ENCODE measurements at regions not wholly inside any gene's neighbourhood (a gene's known extent, or its start where the extent isn't known, plus 50 kb on each side); places are given as distances from the start of the nearest gene placed in this dataset.

DNA sequence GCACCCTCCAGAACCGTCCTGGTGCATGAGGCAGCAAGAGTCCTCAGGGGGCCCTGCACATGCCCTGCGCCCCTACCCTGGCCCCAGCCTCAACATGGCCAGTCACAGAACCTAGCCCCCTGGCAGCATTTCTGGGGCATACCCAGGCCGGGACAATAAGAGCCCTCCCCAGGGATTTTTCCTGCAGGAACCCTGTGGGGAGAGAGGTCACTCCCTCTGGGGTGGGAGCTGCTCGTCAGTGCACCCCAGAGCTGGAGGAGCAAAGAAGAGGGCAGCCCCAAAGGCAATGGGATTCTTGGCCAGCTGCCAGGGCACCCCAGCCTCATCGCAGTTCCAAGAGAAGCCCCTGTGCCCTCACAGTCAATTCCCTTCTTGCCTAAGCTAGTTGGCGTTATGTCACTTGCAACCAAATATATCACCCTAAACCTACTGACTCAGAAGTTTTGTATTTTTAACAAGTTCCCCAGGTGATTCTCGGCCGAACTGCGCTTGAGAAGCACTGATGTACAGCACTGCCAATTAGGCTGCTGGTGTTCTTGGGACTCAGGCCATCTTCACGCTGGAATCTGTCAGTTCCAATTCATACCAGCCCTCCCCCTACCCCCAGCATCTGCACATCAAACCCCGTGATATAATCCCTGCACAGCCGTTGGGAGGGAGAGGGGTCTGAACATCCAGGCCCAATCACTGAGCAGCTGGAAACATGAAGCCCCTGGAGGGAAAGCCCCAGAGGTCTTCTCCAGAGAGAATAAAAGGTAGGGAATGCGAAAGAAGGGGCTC, 87.5 kb upstream of the PRR20G start:
- peak; percentile 58 for DNase-seq (ENCODE audit: low spot score)

- peak; percentile 58 for DNase-seq (ENCODE audit: low spot score)
These were observed 86.5 kb upstream of the PRR20G start for GRCh38 chr3:127374086-127375010.

DNA sequence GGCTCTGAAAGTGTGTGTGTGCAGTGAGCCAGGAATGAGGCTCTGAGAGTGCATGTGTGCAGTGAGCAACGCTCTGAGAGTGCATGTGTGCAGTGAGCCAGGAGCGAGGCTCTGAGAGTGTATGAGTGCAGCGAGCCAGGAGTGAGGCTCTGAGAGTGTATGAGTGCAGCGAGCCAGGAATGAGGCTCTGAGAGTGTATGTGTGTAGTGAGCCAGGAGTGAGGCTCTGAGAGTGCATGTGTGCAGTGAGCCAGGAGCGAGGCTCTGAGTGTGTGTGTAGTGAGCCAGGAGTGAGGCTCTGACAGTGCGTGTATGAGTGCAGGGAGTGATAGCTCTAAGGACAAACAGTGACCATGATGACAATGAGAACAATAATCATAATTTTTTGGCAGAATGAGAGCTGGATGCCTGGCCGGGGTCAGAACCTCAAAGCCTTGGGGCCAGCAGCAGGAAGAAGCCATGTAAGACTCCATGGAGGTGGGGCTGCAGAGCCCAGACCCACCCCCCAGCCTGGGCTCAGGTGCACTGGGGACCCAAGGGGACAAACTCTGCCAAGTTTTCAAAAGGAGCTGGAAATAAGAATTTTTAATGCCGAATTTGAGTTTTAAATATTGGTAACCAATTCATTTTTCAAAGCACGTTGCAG, 85.7 kb upstream of the PRR20G start:
- DNase-seq (ENCODE audit: low spot score) = peak; percentile 65

- DNase-seq (ENCODE audit: low spot score) = peak; percentile 33
These were observed 84.0 kb upstream of the PRR20G start for GRCh38 chr3:127371846-127372245.

GRCh38 chr3:127371334-127371733, 83.5 kb upstream of the PRR20G start:
- peak; percentile 25 for DNase-seq (ENCODE audit: low spot score)

DNA sequence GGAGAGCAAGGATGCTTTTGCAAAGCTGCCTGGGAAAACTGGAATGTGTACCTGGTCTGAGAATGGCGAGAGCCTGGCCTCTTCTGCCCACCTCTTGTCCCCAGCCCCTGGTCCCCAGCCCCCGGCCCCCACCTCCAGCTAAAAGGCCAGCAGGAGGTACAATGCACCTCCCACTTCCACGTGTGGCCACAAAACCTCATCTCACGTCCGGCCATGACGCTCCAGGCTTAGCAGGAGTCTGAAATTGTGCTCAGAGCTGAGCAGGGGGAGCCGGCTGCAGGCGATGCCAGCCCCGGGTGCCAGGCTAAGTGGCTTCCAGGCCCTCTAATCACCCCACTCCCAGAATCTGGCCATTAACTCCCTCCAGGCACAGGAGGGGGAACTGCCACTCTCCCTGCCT, 83.1 kb upstream of the PRR20G start:
- peak; percentile 36 for DNase-seq (ENCODE audit: low spot score)

- peak; percentile 58 for DNase-seq (ENCODE audit: low spot score)
These were observed 81.6 kb upstream of the PRR20G start for GRCh38 chr3:127369356-127369935.

DNA sequence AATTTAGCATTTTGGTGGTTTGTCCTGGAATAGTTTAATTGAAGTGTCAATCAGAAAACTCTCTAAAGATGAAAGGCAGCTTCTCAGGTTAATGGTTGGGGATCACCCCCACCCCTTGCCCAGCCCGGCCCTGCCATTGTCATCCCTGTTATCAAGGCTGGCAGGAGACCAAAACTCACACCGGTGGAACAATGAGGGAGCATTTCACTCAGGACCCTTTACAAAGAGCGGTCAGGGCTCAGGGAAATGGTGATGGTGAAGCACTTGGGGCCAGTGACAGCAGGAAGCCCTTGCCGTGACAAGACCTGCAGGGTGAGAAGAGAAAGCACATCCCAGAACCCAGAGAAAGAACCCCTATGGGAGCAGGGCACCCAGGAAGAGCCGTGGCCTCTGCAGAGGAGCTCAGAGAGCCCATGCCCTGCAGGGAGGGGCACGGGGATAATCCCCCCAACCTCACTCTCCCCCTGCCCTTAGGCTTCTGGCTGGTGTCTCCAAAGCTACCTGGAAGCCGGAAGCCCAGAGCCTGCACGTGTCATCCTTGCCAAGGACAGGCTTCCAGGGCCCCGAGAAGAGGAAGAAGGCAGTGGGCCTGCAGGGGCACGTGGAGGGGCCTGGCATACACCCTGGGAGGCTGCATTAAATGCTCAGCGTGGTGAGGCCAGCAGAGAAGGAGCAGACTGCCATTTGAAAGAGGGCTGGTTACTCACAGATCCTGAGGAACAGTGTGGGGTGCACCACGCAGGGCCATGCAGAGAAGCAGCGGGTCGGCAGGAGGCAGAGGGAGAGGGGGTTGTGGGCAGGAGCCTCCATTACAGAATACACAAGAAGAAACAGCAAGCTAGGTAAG, 80.6 kb upstream of the PRR20G start:
- peak; percentile 60 for DNase-seq (ENCODE audit: low spot score)

DNA sequence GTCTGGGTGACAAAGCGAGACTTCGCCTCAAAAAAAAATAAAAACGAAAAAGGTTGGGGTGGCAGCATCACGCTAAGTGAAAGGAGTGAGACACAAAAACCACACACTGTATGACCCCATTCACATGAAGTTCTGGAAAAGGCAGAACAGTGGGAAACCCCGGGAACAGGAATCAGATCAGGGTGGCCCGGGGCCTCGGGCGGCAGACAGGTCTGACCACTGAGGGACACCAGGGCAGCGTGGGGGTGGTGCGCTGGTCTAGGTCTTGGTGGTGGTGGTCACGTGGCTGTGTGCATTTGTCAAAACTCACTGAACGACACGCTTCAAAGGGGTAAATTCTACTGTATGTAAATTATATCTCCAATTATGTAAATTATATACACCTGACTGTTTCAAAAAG, 79.7 kb upstream of the PRR20G start:
- DNase-seq (ENCODE audit: low spot score) = no peak

- DNase-seq (ENCODE audit: low spot score) = no peak
These were observed 78.5 kb upstream of the PRR20G start for GRCh38 chr3:127366383-127366782.

GRCh38 chr3:127365163-127365798, 77.4 kb upstream of the PRR20G start:
- no peak for DNase-seq (ENCODE audit: low spot score)

DNA sequence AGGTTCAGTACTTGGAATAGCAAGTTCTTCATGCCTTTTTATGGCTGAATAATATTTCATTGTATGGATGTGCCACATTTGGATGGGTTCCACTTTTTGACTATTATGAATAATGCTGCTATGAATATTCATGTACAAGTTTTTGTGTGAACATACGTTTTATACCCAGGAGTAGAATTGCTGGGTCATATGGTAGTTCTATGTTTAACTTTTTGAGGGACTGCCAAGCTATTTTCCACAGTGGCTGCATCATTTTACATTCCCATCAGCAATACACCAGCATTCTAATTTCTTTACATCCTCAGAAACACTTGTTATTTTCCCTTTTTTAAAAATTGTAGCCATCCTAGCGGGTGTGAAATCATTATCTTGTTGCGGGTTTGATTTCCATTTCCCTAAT, 76.0 kb upstream of the PRR20G start:
- DNase-seq (ENCODE audit: low spot score) = no peak

DNA sequence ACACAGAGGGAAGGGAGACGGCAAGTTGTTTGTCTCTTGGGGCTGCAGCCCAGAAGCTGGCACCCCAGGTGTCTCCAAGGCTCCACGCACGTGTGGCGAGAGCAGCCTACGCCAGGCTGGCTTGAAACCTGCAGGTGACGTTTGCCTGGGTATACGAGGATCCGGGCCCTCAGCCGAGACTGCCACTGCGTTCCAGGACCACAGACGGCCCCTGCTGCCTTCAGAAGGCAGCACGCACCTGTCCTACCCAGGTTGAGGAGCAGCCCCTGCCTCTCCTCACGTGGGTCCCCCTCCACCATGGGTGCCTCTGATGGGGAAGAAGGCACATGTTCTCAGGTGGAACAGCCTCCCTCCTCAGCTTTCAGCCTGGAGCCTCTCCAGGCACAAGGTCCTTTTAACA, 75.3 kb upstream of the PRR20G start:
- DNase-seq (ENCODE audit: low spot score) = peak; percentile 31

DNA sequence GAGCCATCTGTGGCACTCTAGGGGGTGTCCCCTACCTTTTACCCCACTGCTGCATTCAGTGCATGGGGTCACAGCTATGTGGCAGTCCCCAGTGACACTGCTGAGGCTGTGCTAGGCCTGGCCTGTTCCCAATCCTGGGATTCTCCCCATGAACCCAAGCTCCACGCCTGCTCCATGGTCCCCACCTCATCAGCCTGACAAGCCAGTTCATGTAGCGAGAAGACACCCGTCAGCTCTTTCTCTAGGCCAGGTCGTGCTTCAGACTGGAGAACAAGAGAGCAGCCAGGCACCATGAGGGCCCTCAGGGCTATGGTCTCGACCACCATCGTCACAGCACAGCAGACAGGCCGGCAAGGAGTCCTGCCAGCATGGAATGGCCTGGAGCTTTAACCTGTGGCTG, 72.8 kb upstream of the PRR20G start:
- peak; percentile 42 for DNase-seq (ENCODE audit: low spot score)

- DNase-seq (ENCODE audit: low spot score) = peak; percentile 25
These were observed 70.8 kb upstream of the PRR20G start for GRCh38 chr3:127358641-127359040.

GRCh38 chr3:127356381-127356780, 68.5 kb upstream of the PRR20G start:
- DNase-seq (ENCODE audit: low spot score) = peak; percentile 11

DNA sequence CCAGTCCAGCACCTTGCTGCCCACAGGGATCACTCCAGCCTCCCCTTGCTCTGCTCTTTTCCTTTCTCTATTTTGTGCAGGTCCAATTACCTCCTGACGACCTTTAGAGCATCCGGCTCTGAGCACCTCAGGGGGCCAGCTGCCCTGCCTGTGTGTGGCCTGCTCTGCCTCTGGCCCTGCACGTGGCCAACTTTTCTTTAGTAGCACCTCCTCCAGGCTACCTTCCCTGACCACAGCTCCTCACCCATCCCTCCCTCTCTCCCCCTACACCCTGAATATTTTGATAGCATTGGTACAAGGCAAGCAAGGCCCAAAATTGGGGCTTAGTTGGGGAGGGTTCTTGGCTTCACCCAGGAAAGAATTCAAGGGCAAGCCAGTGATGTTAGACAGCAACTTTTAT, 66.9 kb upstream of the PRR20G start:
- DNase-seq (ENCODE audit: low spot score) = peak; percentile 20

DNA sequence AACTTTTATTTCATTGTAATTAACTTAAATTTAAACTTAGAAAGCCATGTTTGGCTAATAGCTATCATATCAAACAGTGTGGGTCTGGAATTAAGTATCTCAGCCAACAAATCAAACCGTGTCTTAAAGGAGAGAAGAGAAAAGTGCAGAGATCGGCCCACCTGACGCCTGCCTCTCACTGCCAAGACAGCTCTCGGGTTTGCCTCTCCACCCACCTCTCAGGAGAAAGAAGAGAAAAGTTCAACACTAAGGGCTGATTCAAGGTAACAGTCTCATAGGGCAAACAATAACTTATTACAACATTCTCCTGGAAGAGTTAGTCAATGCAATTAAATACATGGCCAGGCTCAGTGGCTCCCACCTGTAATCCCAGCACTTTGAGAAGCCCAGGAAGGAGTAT, 64.8 kb upstream of the PRR20G start:
- peak; percentile 6 for DNase-seq (ENCODE audit: low spot score)

DNA sequence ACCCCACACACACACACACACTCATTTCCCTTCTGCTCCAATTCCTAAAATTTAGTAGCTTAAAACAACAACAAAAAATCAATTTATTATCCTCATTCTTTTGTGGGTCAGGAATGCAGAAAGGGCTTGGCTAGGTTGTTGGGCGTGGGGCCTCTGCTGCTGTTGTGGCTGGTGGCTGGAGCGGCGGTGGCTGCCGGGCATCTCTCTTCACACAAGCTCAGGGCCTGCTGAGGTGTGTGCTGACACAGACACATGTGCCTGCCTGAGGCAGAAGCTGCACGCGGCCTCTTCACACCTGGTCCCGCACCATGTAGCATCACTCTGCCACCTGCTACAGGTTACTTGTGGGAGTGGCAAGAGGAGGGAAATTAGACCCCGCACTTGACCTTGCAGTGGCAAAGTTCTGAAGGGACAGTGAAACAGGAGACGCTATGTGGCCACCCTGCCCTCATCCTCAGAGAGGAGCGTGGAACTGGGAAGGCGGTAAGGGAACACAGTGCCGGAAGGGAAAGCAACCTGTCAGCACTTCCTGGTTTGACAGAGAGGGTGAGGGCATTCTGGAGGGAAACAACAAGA, 64.0 kb upstream of the PRR20G start:
- peak; percentile 26 for DNase-seq (ENCODE audit: low spot score)

DNA sequence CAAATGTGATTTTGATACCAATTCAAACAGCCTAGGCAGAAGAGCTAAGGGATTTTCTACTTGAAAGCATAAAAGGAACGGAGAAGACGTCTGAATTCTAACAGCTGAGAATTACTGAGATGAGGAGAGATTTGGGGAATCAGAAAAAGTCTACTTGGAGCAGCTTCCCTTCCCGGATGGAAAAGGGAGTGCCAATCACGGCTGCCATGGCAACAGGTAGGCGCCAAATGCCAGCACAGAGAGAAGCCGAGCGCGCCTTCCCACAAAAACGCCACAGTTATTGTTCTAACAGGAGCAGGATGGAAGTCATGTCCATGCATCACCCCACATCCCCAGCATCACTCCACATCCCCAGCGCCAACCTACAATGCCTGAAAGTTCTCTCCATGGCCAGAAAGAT, 63.5 kb upstream of the PRR20G start:
- DNase-seq (ENCODE audit: low spot score) = peak; percentile 15
